ENCODE measurements at regions not wholly inside any gene's neighbourhood (a gene's known extent, or its start where the extent isn't known, plus 50 kb on each side); places are given as distances from the start of the nearest gene placed in this dataset.
"Not testable (repeated sequence)": the region's sequence is repeated elsewhere in the genome, so short reads cannot be mapped to it uniquely, and the experiment has no call there.

DNA sequence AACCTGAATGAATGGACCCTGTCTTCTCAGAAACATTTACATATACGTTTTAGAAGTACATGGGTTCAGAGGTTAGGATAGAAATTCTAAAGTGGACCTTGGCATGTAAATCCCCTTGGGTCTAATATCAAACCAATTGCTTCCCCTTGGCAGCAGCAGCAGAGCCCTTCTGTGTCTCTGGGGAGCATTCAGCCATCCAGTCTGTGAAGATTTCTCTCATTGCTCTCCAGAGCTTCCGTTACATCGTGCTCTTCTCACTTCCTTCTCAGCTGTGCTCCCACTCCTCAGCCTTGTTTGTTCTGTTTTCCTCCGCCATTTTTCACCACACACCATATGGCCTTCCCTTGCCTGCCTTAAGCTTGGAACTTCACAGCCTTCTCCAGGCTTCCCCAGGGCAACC lies 61.5 kb upstream of the ATP1B1 start:
- DNase-seq (ENCODE audit: low spot score in 2 of 2) = no peak
- no peak for FAIRE-seq

DNA sequence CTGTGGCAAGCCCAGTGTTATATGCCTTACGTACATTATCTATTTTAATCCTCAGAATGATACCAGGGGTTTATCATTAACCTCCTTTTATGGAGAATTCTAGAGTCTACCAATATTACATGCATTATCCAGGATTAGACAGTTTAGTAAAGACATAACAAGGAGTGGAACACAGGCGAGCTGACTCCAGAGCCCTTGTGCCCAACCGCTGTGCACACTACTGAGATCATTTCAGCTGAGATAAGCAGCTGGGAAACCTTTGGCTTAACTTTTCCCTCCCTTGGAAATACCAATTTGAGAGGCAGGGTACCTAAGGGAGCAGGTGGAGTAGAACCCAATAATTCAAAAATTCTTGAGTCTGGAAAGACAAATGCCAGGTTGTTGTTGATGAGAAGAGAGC lies 59.8 kb upstream of the ATP1B1 start:
- DNase-seq (ENCODE audit: low spot score in 2 of 2) (no peak), FAIRE-seq (no peak)

DNA sequence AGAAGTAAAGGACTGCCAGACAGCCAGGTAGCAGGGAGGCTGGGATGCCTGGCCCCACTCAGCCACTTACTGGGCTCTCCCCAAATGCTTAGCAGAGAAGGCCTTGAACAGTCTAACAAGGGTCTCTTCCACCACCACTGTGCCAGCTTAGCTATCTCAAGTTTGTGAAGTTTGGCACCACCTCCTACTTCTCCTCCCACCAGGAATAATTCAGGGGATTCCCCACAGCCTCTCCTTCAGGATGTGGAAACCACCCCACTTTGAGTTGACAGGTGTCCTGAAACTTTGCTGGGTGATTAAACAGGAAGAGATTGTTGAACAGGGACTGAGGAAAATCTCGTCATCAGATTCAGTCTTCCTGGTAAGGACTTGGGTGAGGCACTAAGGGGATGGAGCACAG lies 59.4 kb upstream of the ATP1B1 start:
- FAIRE-seq (no peak), DNase-seq (ENCODE audit: low spot score in 2 of 2) (no peak)

DNA sequence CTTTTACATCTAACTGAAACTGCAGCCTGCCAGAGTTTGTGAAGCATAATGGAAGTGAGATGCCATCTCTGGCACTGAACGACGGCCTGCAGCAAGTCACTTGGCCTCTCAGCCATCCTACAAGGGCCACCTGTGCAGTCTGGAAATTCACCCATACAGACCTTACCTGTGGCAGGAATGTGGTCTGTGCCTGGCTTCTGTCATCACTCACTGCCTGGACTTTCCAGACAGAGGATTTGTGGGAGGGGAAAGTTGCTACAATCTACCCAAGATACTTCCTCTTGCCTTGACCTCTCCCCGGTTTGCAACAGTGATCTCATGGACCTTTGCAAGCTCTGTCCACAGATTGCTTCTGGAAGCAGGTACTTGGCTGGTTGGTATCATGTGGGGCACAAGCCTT lies 58.4 kb upstream of the ATP1B1 start:
- FAIRE-seq (no peak), DNase-seq (ENCODE audit: low spot score in 2 of 2) (no peak)

DNA sequence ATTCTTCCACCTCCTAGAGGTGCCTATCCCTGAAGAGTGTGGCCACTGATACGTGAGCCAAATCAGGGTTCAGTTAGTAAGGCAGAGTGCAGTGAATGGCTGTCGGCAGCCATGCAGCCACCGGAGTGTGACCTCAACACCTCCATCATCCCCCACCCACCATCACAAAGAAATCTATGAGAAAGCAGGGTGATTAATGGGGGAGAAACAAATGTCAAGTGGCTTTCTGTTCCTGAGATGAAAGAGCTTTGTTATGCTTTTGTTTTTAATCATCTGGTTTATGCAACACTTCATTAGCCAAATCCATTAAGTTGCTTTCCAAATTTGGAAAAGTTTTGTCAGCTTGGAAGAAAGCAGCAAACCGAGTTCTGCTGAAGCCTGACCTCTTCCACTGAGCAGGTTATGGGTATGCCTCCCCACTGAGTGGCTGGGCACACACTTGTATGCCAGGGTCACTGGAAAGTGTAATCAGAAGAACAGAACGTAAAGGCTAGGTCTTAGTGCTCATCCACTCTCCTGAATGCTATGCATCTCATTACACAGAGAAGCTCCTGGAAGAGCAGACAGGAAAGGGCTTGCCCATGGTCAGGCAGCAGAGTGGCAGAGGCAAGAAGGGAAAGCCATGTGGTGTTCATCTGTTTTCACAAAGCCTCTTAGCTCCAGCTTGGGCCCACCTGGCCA lies 57.1 kb upstream of the ATP1B1 start:
- DNase-seq (ENCODE audit: low spot score in 2 of 2) (no peak), FAIRE-seq (no peak)

DNA sequence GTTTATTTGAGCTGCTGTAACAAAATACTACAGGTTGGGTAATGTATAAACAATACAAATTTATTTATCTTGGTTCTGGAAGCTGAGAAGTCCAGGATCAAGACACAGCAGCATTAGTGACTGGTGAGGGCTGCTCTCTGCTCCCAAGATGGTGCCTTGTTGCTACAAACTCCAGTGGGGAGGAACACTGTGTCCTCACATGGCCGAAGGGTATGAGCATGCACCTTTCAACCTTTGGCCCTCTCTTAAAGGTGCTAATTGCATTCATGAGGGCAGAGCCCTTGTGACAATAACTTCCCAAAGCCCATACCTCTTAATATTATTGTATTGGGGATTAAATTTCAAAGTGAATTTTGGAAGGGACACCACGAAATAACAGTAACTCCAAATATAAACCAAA lies 55.3 kb upstream of the ATP1B1 start:
- FAIRE-seq (no peak), DNase-seq (ENCODE audit: low spot score in 2 of 2) (no peak)

DNA sequence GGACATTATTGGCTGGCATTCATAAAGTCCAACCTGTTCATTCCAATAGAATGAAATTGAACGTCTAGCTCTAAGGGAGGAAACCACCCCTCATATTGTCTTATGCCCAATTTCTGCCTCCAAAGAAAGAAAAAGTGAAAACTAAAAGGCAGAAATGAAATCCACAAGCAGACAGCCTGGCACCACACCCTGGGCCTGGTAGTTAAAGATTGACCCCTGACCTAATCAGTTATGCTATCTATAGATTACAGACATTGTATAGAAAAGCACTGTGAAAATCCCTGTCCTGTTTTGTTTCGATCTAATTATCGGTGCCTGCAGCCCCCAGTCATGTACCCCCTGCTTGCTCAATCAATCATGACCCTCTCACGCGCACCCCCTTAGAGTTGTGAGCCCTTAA lies 54.3 kb upstream of the ATP1B1 start:
- not testable (repeated sequence) for DNase-seq (ENCODE audit: low spot score in 2 of 2); FAIRE-seq

DNA sequence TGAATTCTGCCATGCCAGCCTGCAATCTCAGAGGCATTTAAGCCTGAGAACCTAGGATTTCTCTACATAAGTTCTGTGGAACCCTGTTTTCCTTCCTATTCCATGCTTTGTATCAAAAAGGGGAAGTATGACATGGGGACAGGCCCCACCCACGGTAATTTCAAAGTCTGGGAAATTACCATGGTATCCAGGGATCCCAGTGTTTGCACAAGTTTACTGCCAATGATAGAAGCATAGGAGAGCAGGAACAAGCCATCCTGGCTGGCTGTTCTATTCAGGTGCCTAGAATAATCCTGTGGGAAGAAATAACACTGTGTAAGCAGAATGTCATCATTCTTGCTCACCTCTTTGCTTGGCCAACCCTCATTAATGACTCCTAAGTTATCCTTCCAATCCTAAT lies 53.8 kb upstream of the ATP1B1 start:
- DNase-seq (ENCODE audit: low spot score in 2 of 2) (no peak), FAIRE-seq (no peak)

DNA sequence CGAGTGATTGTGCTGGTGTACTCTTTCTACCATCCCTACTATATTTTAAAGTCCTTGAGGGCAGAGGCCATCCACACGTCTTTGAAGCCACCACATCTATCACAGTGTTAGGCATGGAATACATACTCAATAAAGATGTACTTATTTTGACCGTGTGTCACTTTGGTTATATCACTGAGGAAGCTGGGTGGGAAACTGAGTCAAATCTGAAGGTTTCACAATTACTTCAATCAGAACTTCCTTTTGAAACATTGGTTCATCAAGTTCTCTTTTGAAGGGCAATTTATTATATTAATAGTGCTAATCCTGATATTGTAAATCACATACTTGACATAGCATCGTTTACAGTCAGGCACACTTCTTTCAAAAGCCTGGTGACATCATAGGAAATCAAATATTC lies 53.3 kb upstream of the ATP1B1 start:
- DNase-seq (ENCODE audit: low spot score in 2 of 2) (no peak), FAIRE-seq (no peak)
